ENCODE measurements at regions not wholly inside any gene's neighbourhood (a gene's known extent, or its start where the extent isn't known, plus 50 kb on each side); places are given as distances from the start of the nearest gene placed in this dataset.

- Mint-ChIP-seq H3K4me3 (ENCODE audit: unreplicated experiment) (no peak overlapping the region), H3K9me3 (ENCODE audit: unreplicated experiment) (no peaks in the 10 kb centered on the region), H3K4me1 (ENCODE audit: low read depth, unreplicated experiment) (no peaks in the 10 kb centered on the region), H3K27ac (ENCODE audit: unreplicated experiment) (no peak overlapping the region), H3K36me3 (ENCODE audit: unreplicated experiment) (no peaks in the 10 kb centered on the region), H3K27me3 (ENCODE audit: unreplicated experiment) (no peaks in the 10 kb centered on the region)
- no peak for TF ChIP-seq CTCF (IDR thresholded peaks at IDR 0.05; ENCODE audit: partially characterized antibody, unreplicated experiment)
- no peak for DNase-seq
Measured at GRCh38 chr10:53076948-53077347, 304.4 kb upstream of the MBL2 start.

- TF ChIP-seq CTCF (IDR thresholded peaks at IDR 0.05; ENCODE audit: partially characterized antibody, unreplicated experiment) = no peak
- no peak overlapping the region for H3K4me3 Mint-ChIP-seq (ENCODE audit: unreplicated experiment)
- no peaks in the 10 kb centered on the region for H3K27me3 Mint-ChIP-seq (ENCODE audit: unreplicated experiment)
- no peaks in the 10 kb centered on the region for H3K9me3 Mint-ChIP-seq (ENCODE audit: unreplicated experiment)
- DNase-seq = no peak
- no peaks in the 10 kb centered on the region for H3K4me1 Mint-ChIP-seq (ENCODE audit: low read depth, unreplicated experiment)
- no peak overlapping the region for H3K27ac Mint-ChIP-seq (ENCODE audit: unreplicated experiment)
- H3K36me3 Mint-ChIP-seq (ENCODE audit: unreplicated experiment) = no peaks in the 10 kb centered on the region
Measured at GRCh38 chr10:53075469-53075868, 302.9 kb upstream of the MBL2 start.

GRCh38 chr10:53072144-53072543 lies 299.6 kb upstream of the MBL2 start:
- no peak overlapping the region for H3K4me3 Mint-ChIP-seq (ENCODE audit: unreplicated experiment)
- H3K27ac Mint-ChIP-seq (ENCODE audit: unreplicated experiment) = no peak overlapping the region
- no peak for DNase-seq
- H3K4me1 Mint-ChIP-seq (ENCODE audit: low read depth, unreplicated experiment) = no peaks in the 10 kb centered on the region
- H3K27me3 Mint-ChIP-seq (ENCODE audit: unreplicated experiment) = peaks cover 2% of the 10 kb centered on the region
- no peaks in the 10 kb centered on the region for H3K9me3 Mint-ChIP-seq (ENCODE audit: unreplicated experiment)
- no peak for TF ChIP-seq CTCF (IDR thresholded peaks at IDR 0.05; ENCODE audit: partially characterized antibody, unreplicated experiment)
- H3K36me3 Mint-ChIP-seq (ENCODE audit: unreplicated experiment) = no peaks in the 10 kb centered on the region

- no peak for TF ChIP-seq CTCF (IDR thresholded peaks at IDR 0.05; ENCODE audit: partially characterized antibody, unreplicated experiment)
- Mint-ChIP-seq H3K36me3 (ENCODE audit: unreplicated experiment) (no peaks in the 10 kb centered on the region), H3K4me3 (ENCODE audit: unreplicated experiment) (no peak overlapping the region), H3K4me1 (ENCODE audit: low read depth, unreplicated experiment) (no peaks in the 10 kb centered on the region), H3K27me3 (ENCODE audit: unreplicated experiment) (peaks cover 2% of the 10 kb centered on the region), H3K9me3 (ENCODE audit: unreplicated experiment) (no peaks in the 10 kb centered on the region), H3K27ac (ENCODE audit: unreplicated experiment) (no peak overlapping the region)
- no peak for DNase-seq
Measured at GRCh38 chr10:53071505-53072125, 299.0 kb upstream of the MBL2 start.

GRCh38 chr10:53069013-53069412 lies 296.4 kb upstream of the MBL2 start:
- Mint-ChIP-seq H3K4me3 (ENCODE audit: unreplicated experiment) (no peak overlapping the region), H3K27ac (ENCODE audit: unreplicated experiment) (no peak overlapping the region), H3K36me3 (ENCODE audit: unreplicated experiment) (no peaks in the 10 kb centered on the region), H3K9me3 (ENCODE audit: unreplicated experiment) (no peaks in the 10 kb centered on the region), H3K4me1 (ENCODE audit: low read depth, unreplicated experiment) (no peaks in the 10 kb centered on the region), H3K27me3 (ENCODE audit: unreplicated experiment) (peaks cover 2% of the 10 kb centered on the region)
- no peak for DNase-seq
- no peak for TF ChIP-seq CTCF (IDR thresholded peaks at IDR 0.05; ENCODE audit: partially characterized antibody, unreplicated experiment)
